SK-N-SH (cell line): ENCODE measurements at regions not wholly inside any gene's neighbourhood (a gene's known extent, or its start where the extent isn't known, plus 50 kb on each side); places are given as distances from the start of the nearest gene placed in this dataset.

ENCODE experiments used
- CTCF ChIA-PET: fragments of 300-600, 350-600 bp; formaldehyde crosslinking; extraction: SDS; loops from one replicate; lab custom pipeline; 2021; lab: Yijun Ruan, JAX
- POLR2A ChIA-PET: fragments of 350-600 bp; sonication (Branson Sonifier 250); formaldehyde crosslinking; extraction: SDS; loops from one replicate; lab custom pipeline; 2020; ENCODE audit warnings: antibody characterized with exemption, inconsistent platforms; lab: Yijun Ruan, JAX
- DNase-seq: peaks from one replicate; pipeline ENCODE4 v3.0.0; 2012
- H2AFZ ChIP-seq: fragments of 200-600 bp; sonication (generic); 2 replicates; pipeline ENCODE4 v1.8.1; 2016; ENCODE audit warnings: antibody characterized with exemption, mild to moderate bottlenecking, low read depth
- H3F3A ChIP-seq: fragments of 200-600 bp; sonication (generic); replicated peaks from 2 replicates; pipeline ENCODE3; 2016; ENCODE audit warnings: antibody characterized with exemption, mild to moderate bottlenecking; ENCODE audit not compliant: insufficient read depth
- H3K27ac ChIP-seq, 2 experiments: fragments of 200-500 bp in 1 of 2; fragments of 200-600 bp in 1 of 2; sonication (Bioruptor generic) in 1 of 2; sonication (generic), shearing (Covaris generic) in 1 of 2; 2 replicates each; pipeline versions ENCODE4 v1.5.1 to v1.6.1; 2014 to 2016; ENCODE audit warnings: low read depth in 2 of 2, inconsistent platforms in 1 of 2, low read length in 1 of 2, mild to moderate bottlenecking in 1 of 2, mixed read lengths in 1 of 2
- H3K27me3 ChIP-seq: fragments of 200-600 bp; sonication (generic), shearing (Covaris generic); 2 replicates; pipeline ENCODE4 v1.6.1; 2016; ENCODE audit warnings: mixed run types; ENCODE audit not compliant: insufficient read depth
- H3K36me3 ChIP-seq, 2 experiments: fragments of 200-500 bp in 1 of 2; fragments of 200-600 bp in 1 of 2; sonication (Bioruptor generic) in 1 of 2; sonication (generic) in 1 of 2; replicated peaks in 1 of 2; 2 replicates each; pipeline versions ENCODE3 to v1.5.1; 2014 to 2016; ENCODE audit warnings: low read length in 1 of 2, mild to moderate bottlenecking in 1 of 2; ENCODE audit not compliant: insufficient read depth in 2 of 2, control insufficient read depth in 1 of 2
- H3K4me1 ChIP-seq, 2 experiments: fragments of 200-500 bp in 1 of 2; fragments of 200-600 bp in 1 of 2; sonication (Bioruptor generic) in 1 of 2; sonication (generic), shearing (Covaris generic) in 1 of 2; 2 replicates each; pipeline versions ENCODE4 v1.5.1 to v1.6.1; 2014 to 2016; ENCODE audit warnings: low read depth in 1 of 2, low read length in 1 of 2, mixed run types in 1 of 2; ENCODE audit not compliant: insufficient read depth in 2 of 2, control insufficient read depth in 1 of 2
- H3K4me2 ChIP-seq: fragments of 200-600 bp; sonication (generic), shearing (Covaris generic); 2 replicates; pipeline ENCODE4 v1.6.1; 2017; ENCODE audit warnings: mixed run types
- H3K4me3 ChIP-seq, 2 experiments: fragments of 200-500 bp in 1 of 2; fragments of 200-600 bp in 1 of 2; sonication (Bioruptor generic) in 1 of 2; sonication (generic), shearing (Covaris generic) in 1 of 2; 2 replicates each; pipeline versions ENCODE4 v1.5.1 to v1.8.1; 2014 to 2016; ENCODE audit warnings: low read depth in 2 of 2, inconsistent platforms in 1 of 2, low read length in 1 of 2, mild to moderate bottlenecking in 1 of 2, mixed read lengths in 1 of 2, moderate library complexity in 1 of 2
- H3K79me2 ChIP-seq: fragments of 200-600 bp; sonication (generic); 2 replicates; pipeline ENCODE4 v1.8.1; 2017; ENCODE audit warnings: mild to moderate bottlenecking; ENCODE audit not compliant: insufficient read depth
- H3K9ac ChIP-seq: fragments of 200-600 bp; sonication (generic); 2 replicates; pipeline ENCODE4 v1.6.1; 2017; ENCODE audit warnings: mixed run types
- H3K9me2 ChIP-seq: fragments of 200-600 bp; sonication (generic); 2 replicates; pipeline ENCODE4 v1.6.1; 2017; ENCODE audit warnings: mixed run types
- H3K9me3 ChIP-seq: fragments of 200-600 bp; sonication (generic); 2 replicates; pipeline ENCODE4 v1.6.1; 2017; ENCODE audit warnings: mixed run types, mild to moderate bottlenecking, moderate library complexity
- H4K20me1 ChIP-seq: fragments of 200-600 bp; sonication (generic); 2 replicates; pipeline ENCODE4 v1.6.1; 2017; ENCODE audit warnings: mild to moderate bottlenecking, mixed run types; ENCODE audit not compliant: insufficient read depth
- ELF1 ChIP-seq: IDR thresholded peaks from 2 replicates; pipeline ENCODE4 v1.4.0; 2012
- EZH2phosphoT487 ChIP-seq: fragments of 200-600 bp; sonication (generic); IDR thresholded peaks from 2 replicates; pipeline ENCODE4 v1.6.1; 2017; ENCODE audit warnings: low read depth, mixed run types, mild to moderate bottlenecking, antibody characterized with exemption, moderate library complexity, borderline replicate concordance
- NRF1 ChIP-seq: IDR thresholded peaks from 2 replicates; pipeline ENCODE4 v1.6.1; 2012; ENCODE audit warnings: low read depth, mild to moderate bottlenecking, low read length
- SIN3A ChIP-seq: IDR thresholded peaks from 2 replicates; pipeline ENCODE4 v1.6.1; 2012; ENCODE audit warnings: low read depth, mild to moderate bottlenecking, low read length, moderate library complexity, borderline replicate concordance
- WGBS: methylation state at CpG from one replicate; pipeline ENCODE4 v1.1.6; 2017; ENCODE audit warnings: low lambda C conversion rate; 5-methylcytosine and 5-hydroxymethylcytosine counted together
- TF ChIP-seq, protein P1 (sequence below): IDR thresholded peaks from 2 replicates; pipeline ENCODE4 v1.4.0; 2012; ENCODE audit warnings: low read depth, borderline replicate concordance
- TF ChIP-seq, protein P2 (sequence below): IDR thresholded peaks from 2 replicates; pipeline ENCODE4 v1.6.1; 2012; ENCODE audit warnings: mild to moderate bottlenecking, low read depth, low read length, moderate library complexity
- TF ChIP-seq, protein P3 (sequence below): IDR thresholded peaks from 2 replicates; pipeline ENCODE4; 2012

DNA sequence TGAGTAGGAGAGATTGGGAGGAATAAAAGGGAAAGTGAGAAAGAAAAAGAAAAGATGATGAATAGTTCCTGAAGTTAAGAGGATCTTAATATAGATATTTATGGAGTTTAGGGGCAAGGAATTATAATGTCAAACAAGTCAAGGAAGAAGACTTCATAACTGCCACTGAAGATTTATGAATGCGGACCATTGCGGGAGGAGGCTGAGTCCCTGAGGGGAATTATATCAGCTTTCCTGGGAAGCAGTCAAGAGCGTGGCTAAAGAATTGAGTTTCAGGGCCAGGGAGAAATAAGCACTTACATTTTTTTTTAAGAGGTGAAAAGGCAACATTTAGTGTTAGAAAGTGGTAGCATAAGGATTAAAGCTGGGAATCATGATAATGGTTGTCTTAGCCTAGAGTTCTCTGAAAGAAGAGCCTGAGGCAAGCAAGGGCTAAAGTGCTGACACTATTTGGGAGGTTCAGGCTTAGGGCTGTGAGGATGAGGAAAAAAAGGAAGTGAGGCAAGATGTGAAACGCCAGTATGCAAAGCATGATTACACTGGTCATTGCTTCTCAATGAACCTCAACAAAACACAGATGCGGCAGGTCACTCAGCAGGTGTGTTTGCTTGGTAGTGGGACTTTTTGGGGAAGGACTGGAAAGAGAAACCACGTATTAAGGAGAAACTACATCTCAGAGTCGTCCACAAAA, 217.1 kb downstream of the SLC4A3 start (continued):
- TF ChIP-seq, protein P1, sequence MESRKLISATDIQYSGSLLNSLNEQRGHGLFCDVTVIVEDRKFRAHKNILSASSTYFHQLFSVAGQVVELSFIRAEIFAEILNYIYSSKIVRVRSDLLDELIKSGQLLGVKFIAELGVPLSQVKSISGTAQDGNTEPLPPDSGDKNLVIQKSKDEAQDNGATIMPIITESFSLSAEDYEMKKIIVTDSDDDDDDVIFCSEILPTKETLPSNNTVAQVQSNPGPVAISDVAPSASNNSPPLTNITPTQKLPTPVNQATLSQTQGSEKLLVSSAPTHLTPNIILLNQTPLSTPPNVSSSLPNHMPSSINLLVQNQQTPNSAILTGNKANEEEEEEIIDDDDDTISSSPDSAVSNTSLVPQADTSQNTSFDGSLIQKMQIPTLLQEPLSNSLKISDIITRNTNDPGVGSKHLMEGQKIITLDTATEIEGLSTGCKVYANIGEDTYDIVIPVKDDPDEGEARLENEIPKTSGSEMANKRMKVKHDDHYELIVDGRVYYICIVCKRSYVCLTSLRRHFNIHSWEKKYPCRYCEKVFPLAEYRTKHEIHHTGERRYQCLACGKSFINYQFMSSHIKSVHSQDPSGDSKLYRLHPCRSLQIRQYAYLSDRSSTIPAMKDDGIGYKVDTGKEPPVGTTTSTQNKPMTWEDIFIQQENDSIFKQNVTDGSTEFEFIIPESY = no peak
- TF ChIP-seq SIN3A (no peak), ELF1 (no peak)
- TF ChIP-seq, protein P2, sequence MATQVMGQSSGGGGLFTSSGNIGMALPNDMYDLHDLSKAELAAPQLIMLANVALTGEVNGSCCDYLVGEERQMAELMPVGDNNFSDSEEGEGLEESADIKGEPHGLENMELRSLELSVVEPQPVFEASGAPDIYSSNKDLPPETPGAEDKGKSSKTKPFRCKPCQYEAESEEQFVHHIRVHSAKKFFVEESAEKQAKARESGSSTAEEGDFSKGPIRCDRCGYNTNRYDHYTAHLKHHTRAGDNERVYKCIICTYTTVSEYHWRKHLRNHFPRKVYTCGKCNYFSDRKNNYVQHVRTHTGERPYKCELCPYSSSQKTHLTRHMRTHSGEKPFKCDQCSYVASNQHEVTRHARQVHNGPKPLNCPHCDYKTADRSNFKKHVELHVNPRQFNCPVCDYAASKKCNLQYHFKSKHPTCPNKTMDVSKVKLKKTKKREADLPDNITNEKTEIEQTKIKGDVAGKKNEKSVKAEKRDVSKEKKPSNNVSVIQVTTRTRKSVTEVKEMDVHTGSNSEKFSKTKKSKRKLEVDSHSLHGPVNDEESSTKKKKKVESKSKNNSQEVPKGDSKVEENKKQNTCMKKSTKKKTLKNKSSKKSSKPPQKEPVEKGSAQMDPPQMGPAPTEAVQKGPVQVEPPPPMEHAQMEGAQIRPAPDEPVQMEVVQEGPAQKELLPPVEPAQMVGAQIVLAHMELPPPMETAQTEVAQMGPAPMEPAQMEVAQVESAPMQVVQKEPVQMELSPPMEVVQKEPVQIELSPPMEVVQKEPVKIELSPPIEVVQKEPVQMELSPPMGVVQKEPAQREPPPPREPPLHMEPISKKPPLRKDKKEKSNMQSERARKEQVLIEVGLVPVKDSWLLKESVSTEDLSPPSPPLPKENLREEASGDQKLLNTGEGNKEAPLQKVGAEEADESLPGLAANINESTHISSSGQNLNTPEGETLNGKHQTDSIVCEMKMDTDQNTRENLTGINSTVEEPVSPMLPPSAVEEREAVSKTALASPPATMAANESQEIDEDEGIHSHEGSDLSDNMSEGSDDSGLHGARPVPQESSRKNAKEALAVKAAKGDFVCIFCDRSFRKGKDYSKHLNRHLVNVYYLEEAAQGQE = no peak

DNA sequence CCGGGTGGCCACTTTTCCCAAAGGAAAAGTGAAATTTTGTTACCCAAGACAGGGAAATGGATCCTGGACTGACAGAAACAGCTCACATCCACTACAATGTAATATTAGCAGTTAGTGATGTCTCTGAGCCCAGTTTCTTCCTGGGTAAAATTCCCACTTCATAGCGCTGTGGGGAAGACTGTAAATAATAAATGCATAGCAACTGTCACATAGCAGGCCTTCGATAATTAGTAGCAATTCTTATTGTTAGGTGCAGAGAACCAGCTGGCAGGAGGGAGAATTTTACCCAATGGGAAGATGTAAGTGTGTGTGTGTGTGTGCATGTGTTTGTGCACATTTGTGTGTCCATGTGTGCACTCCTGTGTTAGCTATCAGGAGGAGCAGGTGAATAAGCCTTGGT, 221.5 kb downstream of the SLC4A3 start:
- no peaks in the 10 kb centered on the region for H4K20me1 ChIP-seq

More for the DNA sequence above, 221.5 kb downstream of the SLC4A3 start:
- Histone ChIP-seq H3K9me2 (no peaks in the 10 kb centered on the region), H3K27ac (no peak overlapping the region), H3K9ac (no peak overlapping the region), H3K27me3 (peaks cover 1% of the 10 kb centered on the region; the same call in 1 of the 2 replicates), H3F3A (no peaks in the 10 kb centered on the region), H3K36me3 (no peaks in the 10 kb centered on the region)
- DNase-seq = no peak
- CTCF ChIA-PET = interaction anchor here (1.3 to 1.7 kb wide), 3 partner anchors 9 to 12 kb away, joined by 3 to 10 read pairs (median 4); no protein-coding TSS in a partner anchor
- POLR2A ChIA-PET = no interaction called here
- TF ChIP-seq, protein P3, sequence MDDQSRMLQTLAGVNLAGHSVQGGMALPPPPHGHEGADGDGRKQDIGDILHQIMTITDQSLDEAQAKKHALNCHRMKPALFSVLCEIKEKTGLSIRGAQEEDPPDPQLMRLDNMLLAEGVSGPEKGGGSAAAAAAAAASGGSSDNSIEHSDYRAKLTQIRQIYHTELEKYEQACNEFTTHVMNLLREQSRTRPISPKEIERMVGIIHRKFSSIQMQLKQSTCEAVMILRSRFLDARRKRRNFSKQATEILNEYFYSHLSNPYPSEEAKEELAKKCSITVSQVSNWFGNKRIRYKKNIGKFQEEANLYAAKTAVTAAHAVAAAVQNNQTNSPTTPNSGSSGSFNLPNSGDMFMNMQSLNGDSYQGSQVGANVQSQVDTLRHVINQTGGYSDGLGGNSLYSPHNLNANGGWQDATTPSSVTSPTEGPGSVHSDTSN = no peak
- TF ChIP-seq, protein P2 = no peak
- TF ChIP-seq EZH2phosphoT487 = no peak
- TF ChIP-seq NRF1 = no peak
- TF ChIP-seq, all 33 proteins: peak for 0
- 41% methylated on average over 3 of the region's 3 CpGs for WGBS
- Histone ChIP-seq H3K4me3 (no peak overlapping the region), H3K4me2 (no peak overlapping the region), H3K9me3 (no peaks in the 10 kb centered on the region), H3K79me2 (no peaks in the 10 kb centered on the region), H3K4me1 (no peaks in the 10 kb centered on the region), H2AFZ (no peak overlapping the region)
